GM18508 (cell line): ENCODE measurements at regions not wholly inside any gene's neighbourhood (a gene's known extent, or its start where the extent isn't known, plus 50 kb on each side); places are given as distances from the start of the nearest gene placed in this dataset.
A peak's percentile ranks its signal among the peaks of the same experiment; 100 is the strongest.

Source experiments
- ATAC-seq: cut with Tn5 transposase; IDR thresholded peaks from one replicate; pipeline ENCODE4 v1.9.1; 2021; ENCODE audit warnings: moderate number of reproducible peaks; ENCODE audit not compliant: insufficient read depth, unreplicated experiment

DNA sequence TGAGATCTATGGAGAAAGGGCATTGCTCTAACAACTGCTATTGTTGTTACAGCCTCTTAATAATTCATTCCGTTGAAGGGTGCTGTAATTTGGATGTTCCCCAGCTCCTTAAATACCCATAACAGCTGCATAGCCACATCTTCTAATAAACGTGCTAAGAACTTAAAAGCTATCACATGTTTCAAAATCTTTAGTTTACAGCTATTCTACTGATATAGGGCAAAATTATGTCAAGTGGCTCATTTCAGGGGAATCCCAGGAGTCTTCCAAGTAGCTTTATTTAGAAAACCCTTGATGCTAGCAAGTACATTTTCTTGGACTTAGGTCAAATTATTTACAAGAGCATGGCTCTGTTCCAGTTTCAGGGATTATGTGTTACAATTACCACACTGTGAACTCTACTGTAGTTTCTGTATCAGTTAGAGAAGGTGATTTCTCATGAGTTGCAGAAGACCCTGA is 990.4 kb upstream of the ACO1 start:
- peak; percentile 45 for ATAC-seq

GRCh38 chr9:31412081-31412480 is 972.4 kb upstream of the ACO1 start:
- ATAC-seq, result no peak

DNA sequence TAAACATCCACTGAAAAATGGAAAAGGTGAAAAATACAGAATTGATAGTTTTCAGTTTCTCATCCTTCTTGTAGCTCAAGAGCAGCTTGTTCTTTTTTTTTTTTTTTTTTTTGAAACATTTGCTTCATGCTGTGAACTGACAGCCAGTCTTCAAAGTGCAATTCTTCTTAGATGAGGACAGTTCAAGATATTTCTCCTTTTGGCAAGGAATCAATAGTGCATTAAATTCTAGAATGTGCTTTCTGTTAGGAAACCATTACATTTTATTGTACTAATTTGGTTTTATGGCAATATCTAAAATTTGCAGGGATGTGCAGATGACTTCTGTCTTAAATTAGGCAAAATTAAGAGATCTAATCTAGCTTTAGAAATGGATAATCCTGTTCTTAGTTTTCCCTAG is 969.3 kb upstream of the ACO1 start:
- no peak for ATAC-seq

- no peak for ATAC-seq
Observed at GRCh38 chr9:31418419-31418818, 966.0 kb upstream of the ACO1 start.

DNA sequence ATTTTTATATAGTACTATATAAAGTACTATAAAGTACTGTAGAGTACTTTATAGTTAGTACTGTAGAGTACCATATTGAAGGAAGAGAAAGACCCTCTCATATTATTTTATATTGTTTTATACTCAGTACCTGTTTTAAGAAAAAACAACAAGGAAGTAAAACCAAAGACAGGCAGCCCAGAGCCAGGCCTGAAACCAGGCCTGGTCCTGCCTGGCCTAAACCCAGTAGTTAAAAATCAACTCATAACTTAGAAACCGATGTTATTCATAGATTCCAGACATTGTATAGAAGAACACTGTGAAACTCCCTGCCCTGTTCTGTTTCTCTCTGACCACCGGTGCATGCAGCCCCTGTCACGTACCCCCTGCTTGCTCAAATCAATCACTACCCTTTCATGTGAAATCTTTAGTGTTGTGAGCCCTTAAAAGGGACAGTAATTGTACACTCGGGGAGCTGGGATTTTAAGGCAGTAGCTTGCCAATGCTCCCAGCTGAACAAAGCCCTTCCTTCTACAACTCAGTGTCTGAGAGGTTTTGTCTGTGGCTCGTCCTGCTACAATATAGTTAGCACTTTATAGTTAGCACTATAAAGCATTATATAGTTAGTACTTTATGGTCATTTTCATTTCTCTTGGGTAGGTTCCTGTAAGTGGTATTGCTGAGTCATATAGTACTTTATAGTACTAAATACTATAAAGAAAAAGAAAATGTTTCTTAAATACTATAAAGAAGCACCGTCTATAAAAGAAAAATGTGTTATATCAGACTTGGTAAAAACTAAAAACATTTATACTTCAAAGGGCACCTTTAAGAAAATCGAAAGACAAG is 940.6 kb upstream of the ACO1 start:
- ATAC-seq, result peak; percentile 67

DNA sequence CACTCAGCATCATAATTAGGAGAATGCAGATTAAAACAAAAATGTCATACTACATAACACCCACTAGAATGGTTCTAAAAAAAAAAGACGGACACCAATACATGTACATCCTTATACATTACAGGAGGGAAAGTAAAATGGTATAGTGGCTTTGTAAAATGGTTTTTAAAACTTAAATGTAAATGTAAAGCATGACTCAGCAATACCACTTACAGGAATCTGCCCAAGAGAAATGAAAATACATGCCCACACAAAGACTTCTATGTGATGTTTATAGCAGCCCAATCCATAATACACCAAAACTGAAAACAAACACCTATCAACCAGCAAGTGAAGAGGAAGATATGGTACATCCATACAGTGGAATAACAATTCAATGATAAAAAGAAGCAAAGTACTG is 939.1 kb upstream of the ACO1 start:
- no peak for ATAC-seq

DNA sequence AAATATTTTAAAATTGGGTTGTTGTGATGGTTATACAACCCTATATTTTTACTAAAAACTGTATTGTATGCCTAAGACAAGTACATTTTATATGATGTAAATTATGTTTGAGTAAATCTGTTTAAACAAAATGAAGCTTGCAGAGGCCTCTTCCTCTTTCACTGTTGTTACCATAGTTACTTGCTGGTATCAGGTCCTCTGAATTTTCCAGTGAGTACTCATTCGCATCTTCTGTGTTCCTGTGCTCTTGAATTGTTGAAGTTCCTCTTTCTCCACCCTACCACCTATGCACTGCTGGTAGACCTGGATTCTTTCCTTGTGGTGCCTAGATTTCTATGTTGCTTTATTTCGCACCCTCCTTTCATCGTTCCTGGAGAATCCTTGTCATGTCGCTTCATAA is 938.5 kb upstream of the ACO1 start:
- peak; percentile 50 for ATAC-seq

- no peak for ATAC-seq
Observed at GRCh38 chr9:31467075-31467474, 917.4 kb upstream of the ACO1 start.

DNA sequence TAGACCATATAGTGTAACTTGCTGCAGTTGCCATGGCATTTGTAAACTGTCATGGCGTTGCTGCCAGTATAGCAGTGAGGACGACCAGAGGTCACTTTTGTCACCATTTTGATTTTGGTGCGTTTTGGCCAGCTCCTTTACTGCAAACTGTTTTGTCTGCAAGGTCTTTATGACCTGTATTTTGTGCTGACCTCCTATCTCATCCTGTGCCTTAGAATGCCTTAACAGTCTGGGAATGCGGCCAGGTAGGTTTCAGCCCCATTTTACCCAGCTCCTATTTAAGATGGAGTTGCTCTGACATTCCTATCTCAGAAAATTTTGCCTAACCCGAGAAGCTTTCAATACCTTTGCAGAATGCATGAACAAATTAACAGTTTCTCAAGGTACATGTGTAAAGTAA is 914.4 kb upstream of the ACO1 start:
- no peak for ATAC-seq

GRCh38 chr9:31471010-31471409 is 913.4 kb upstream of the ACO1 start:
- no peak for ATAC-seq

GRCh38 chr9:31486630-31487029 is 897.8 kb upstream of the ACO1 start:
- ATAC-seq, result no peak

DNA sequence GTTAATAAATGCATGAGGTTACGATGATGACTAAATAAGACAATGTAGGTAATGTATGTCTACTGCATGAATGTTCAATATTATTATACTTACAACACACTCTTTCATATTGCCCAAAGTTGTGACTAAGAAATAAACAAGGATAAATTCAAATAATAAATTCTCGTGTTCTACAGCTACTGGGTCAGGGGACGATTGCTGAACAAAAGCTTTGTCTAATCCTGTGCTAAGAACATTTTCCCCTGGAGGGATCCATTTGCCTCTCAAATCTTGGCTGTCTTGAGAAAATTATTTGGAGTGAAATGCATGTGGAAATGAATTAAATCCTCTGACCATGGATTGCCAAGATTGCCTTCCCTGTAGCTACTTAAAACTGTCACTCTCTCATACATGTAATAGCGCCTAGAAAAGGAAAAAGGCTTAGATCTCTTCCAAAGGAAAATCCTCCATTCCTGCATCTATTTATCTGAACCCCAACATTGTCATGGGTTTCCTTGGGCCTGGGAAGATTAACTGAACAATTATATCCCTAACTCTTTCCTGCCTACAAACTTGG is 893.8 kb upstream of the ACO1 start:
- no peak for ATAC-seq

DNA sequence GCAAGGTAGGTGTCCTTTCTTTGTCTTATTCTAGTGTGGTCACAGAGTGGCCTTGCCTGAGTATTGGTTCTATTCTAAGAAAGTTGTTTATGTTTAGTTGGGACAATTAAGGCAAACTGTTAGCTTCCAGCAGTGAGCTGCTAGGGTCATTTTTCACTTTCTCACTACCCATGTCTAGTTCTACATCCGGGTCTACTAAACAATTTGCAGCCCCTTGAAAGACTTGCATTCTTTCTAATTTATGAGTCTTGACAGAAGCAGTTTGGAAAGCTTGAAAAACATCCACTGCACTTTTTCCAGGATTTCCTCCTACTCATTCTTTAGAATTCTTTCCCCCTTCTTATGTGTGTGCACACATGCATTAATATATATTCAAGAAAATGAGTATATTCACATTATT is 892.2 kb upstream of the ACO1 start:
- no peak for ATAC-seq

- no peak for ATAC-seq
Observed at GRCh38 chr9:31500422-31500821, 884.0 kb upstream of the ACO1 start.

- no peak for ATAC-seq
Observed at GRCh38 chr9:31519011-31519410, 865.4 kb upstream of the ACO1 start.

- no peak for ATAC-seq
Observed at GRCh38 chr9:31519424-31519823, 865.0 kb upstream of the ACO1 start.

DNA sequence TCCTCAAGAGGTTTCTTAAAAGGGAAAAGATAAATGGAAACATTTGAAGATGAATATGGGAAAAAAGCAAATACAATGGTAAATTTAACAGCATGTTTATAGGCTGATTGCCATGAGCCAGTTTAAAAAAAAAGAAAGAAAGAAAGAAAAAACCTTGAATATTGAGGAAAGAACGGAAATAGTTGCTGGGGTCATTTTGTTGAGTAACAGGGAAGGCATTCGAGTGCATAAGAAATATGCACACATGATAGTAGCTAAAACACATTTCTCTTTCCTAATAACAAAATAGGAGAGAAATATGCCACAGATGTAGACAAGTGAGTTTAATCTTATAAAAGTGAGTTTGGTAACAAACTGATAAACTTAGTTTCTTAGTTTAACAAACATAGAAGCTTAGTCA is 864.6 kb upstream of the ACO1 start:
- no peak for ATAC-seq

GRCh38 chr9:31520301-31521085 is 864.0 kb upstream of the ACO1 start:
- ATAC-seq, result peak; percentile 50

GRCh38 chr9:31535651-31536050 is 848.8 kb upstream of the ACO1 start:
- ATAC-seq, result no peak

DNA sequence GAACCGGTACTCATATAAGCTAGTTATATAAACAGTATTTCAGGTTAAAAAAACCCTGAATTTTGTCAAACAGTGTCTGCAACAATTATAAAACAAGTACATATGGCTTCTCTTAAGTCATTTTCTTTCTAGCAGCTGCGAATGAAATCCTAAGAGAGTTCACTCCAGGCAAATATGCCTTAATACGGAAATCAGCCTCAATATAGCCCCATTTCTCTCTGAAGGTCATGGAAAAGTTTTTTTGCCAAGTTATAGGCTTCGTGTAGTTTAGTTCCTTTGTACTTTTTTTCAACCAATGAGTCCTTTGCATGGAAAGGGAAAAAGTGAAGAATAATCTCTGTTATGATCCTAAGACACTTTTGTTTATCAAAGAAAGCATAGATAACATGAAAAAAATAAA is 848.0 kb upstream of the ACO1 start:
- ATAC-seq, result no peak

- ATAC-seq, result no peak
Observed at GRCh38 chr9:31541721-31542281, 842.6 kb upstream of the ACO1 start.
